PC-9 (cell line): ENCODE measurements at regions not wholly inside any gene's neighbourhood (a gene's known extent, or its start where the extent isn't known, plus 50 kb on each side); places are given as distances from the start of the nearest gene placed in this dataset.
A peak's percentile ranks its signal among the peaks of the same experiment; 100 is the strongest.

Source experiments
- BruUV-seq: library from RNA; stranded (reverse); fragments of 400-500 nt; replicated peaks from 2 replicates; lab custom pipeline; 2021; lab: Mats Ljungman, UMichigan
- CTCF ChIA-PET: fragments of 300-600 bp; sonication (Branson Sonifier 250); formaldehyde crosslinking; loops from one replicate; lab custom pipeline; 2022; ENCODE audit warnings: antibody characterized with exemption; lab: Charles Lee
- POLR2A ChIA-PET: fragments of 300-600 bp; sonication (Branson Sonifier 250); formaldehyde crosslinking; loops from one replicate; lab custom pipeline; 2022; ENCODE audit warnings: antibody characterized with exemption; ENCODE audit not compliant: unreplicated experiment; lab: Charles Lee
- DNase-seq, 2 experiments: peaks; one replicate each; pipeline versions ENCODE4 v3.0.0 to v3.0.0-alpha.2; 2015 to 2022; ENCODE audit warnings: mixed read lengths in 1 of 2
- H2AFZ ChIP-seq: fragments of 200-600 bp; sonication (generic); 2 replicates; pipeline ENCODE4 v1.8.1; 2017; ENCODE audit warnings: antibody characterized with exemption
- H3F3A ChIP-seq: fragments of 200-600 bp; sonication (generic); 2 replicates; pipeline ENCODE4 v1.8.1; 2017; ENCODE audit warnings: antibody characterized with exemption, mild to moderate bottlenecking, low read depth; ENCODE audit not compliant: insufficient read depth
- H3K27ac ChIP-seq: fragments of 200-600 bp; sonication (generic); 2 replicates; pipeline ENCODE4 v1.6.1; 2016; ENCODE audit warnings: mixed run types
- H3K27me3 ChIP-seq: fragments of 200-600 bp; sonication (generic); 2 replicates; pipeline ENCODE4 v1.6.1; 2016; ENCODE audit warnings: low read depth, mixed run types; ENCODE audit not compliant: insufficient read depth
- H3K36me3 ChIP-seq: fragments of 200-600 bp; sonication (generic); 2 replicates; pipeline ENCODE4 v1.6.1; 2016; ENCODE audit warnings: low read depth, mixed run types
- H3K4me1 ChIP-seq: fragments of 200-600 bp; sonication (generic); replicated peaks from 2 replicates; pipeline ENCODE4 v1.6.1; 2016; ENCODE audit warnings: mixed run types; ENCODE audit not compliant: insufficient read depth
- H3K4me2 ChIP-seq: fragments of 200-600 bp; sonication (generic); 2 replicates; pipeline ENCODE4 v1.6.1; 2017; ENCODE audit warnings: mixed run types
- H3K4me3 ChIP-seq: fragments of 200-600 bp; sonication (generic); 2 replicates; pipeline ENCODE4 v1.6.1; 2016; ENCODE audit warnings: mixed run types
- H3K79me2 ChIP-seq: fragments of 200-600 bp; sonication (generic); 2 replicates; pipeline ENCODE4 v1.6.1; 2017; ENCODE audit warnings: low read depth, mixed run types
- H3K9me2 ChIP-seq: fragments of 200-600 bp; sonication (generic); 2 replicates; pipeline ENCODE4 v1.8.1; 2017; ENCODE audit warnings: mild to moderate bottlenecking; ENCODE audit not compliant: insufficient read depth
- H3K9me3 ChIP-seq: fragments of 200-600 bp; sonication (generic); 2 replicates; pipeline ENCODE4 v1.8.1; 2016; ENCODE audit warnings: low read depth; ENCODE audit not compliant: insufficient read depth
- H4K20me1 ChIP-seq: fragments of 200-600 bp; sonication (generic); 2 replicates; pipeline ENCODE4 v1.8.1; 2017; ENCODE audit not compliant: insufficient read depth
- EZH2 ChIP-seq: fragments of 200-600 bp; sonication (generic); IDR thresholded peaks from 2 replicates; pipeline ENCODE4 v1.8.0; 2017; ENCODE audit warnings: antibody characterized with exemption, low read depth
- intact Hi-C: fragments of 100-400 bp; cut with micrococcal nuclease; formaldehyde crosslinking; loops from one replicate; pipeline ENCODE4 v1.10.0; 2022; ENCODE audit not compliant: unreplicated experiment
- TF ChIP-seq, protein P1 (sequence below): fragments of 200-600 bp; sonication (generic); conservative IDR thresholded peaks from 2 replicates; pipeline ENCODE4 v1.6.1; 2017; ENCODE audit warnings: mixed run types, antibody characterized with exemption, mild to moderate bottlenecking, moderate library complexity

- intact Hi-C loops: no loop called here
- Histone ChIP-seq H3F3A (no peaks in the 10 kb centered on the region), H4K20me1 (no peaks in the 10 kb centered on the region), H3K27me3 (no peaks in the 10 kb centered on the region), H3K9me2 (no peaks in the 10 kb centered on the region), H3K36me3 (no peaks in the 10 kb centered on the region), H3K4me2 (no peak overlapping the region), H3K9me3 (no peaks in the 10 kb centered on the region), H3K4me1 (no peaks in the 10 kb centered on the region), H3K27ac (no peak overlapping the region), H3K4me3 (no peak overlapping the region), H3K79me2 (no peaks in the 10 kb centered on the region), H2AFZ (0 out of 2 replicates have a peak overlapping the region, but pooled peaks have one; percentile 16)
- ChIA-PET POLR2A (interaction anchor here (0.6 kb wide), 1 partner anchor 810 kb away, joined by 3 read pairs; no protein-coding TSS in a partner anchor), CTCF (no interaction called here)
- TF ChIP-seq, protein P1, sequence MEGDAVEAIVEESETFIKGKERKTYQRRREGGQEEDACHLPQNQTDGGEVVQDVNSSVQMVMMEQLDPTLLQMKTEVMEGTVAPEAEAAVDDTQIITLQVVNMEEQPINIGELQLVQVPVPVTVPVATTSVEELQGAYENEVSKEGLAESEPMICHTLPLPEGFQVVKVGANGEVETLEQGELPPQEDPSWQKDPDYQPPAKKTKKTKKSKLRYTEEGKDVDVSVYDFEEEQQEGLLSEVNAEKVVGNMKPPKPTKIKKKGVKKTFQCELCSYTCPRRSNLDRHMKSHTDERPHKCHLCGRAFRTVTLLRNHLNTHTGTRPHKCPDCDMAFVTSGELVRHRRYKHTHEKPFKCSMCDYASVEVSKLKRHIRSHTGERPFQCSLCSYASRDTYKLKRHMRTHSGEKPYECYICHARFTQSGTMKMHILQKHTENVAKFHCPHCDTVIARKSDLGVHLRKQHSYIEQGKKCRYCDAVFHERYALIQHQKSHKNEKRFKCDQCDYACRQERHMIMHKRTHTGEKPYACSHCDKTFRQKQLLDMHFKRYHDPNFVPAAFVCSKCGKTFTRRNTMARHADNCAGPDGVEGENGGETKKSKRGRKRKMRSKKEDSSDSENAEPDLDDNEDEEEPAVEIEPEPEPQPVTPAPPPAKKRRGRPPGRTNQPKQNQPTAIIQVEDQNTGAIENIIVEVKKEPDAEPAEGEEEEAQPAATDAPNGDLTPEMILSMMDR: no peak
- BruUV-seq: no TSS peak
- no peak for DNase-seq
Measured at GRCh38 chr3:80559701-80560100, 791.9 kb upstream of the ROBO1 start.

DNA sequence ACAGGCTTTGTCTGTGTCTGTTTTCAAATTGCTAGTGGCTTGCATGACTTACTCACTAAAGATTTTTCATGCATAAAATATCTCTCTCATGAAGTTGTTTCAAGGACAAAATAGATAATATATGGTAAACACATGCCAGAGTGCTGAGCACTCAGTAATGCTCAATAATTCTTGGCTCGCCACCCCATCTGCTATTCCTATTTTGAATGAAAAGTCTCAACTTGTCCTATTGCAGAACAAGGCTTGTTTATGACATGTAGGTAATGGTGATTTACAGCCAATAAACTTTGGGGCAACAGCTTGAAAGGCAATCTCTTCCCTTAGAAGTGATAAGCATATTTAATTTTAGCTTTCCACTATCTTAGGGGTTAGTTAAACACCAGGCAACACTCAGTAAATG lies 789.0 kb upstream of the ROBO1 start:
- intact Hi-C loops: no loop called here
- BruUV-seq: no TSS peak
- H3K4me1 ChIP-seq: no peaks in the 10 kb centered on the region
- no peaks in the 10 kb centered on the region for H3K36me3 ChIP-seq
- no peaks in the 10 kb centered on the region for H3K9me2 ChIP-seq
- no peak overlapping the region for H3K4me3 ChIP-seq
- H3K27ac ChIP-seq: no peak overlapping the region
- TF ChIP-seq, protein P1: no peak
- no peak for TF ChIP-seq EZH2
- ChIA-PET CTCF (no interaction called here), POLR2A (no interaction called here)
- no peak overlapping the region for H2AFZ ChIP-seq
- no peaks in the 10 kb centered on the region for H3K27me3 ChIP-seq
- H3K4me2 ChIP-seq: no peak overlapping the region
- no peak for DNase-seq
- no peaks in the 10 kb centered on the region for H3F3A ChIP-seq
- H3K9me3 ChIP-seq: no peaks in the 10 kb centered on the region
- H4K20me1 ChIP-seq: no peaks in the 10 kb centered on the region
- H3K79me2 ChIP-seq: no peaks in the 10 kb centered on the region

DNA sequence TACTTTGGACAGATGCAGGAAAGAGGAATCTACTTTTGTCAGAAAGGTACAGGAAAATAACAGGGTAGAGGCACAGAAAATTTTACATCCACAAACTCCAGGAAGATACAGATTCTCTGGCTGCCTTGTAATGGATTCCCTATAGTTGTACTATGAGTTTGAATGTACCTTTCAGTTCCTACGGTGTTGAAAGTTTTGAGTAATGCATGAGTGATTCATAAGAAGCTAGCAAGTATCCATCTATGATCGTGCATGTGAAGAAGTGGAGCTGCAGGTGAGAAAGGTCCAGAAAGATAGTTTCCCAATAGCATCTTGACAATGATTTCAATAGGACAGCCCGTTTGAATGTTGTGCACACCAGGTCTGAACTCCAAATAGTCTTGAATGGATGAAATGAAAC lies 786.5 kb upstream of the ROBO1 start:
- H3K9me2 ChIP-seq: peaks cover under 1% of the 10 kb centered on the region; the same call in 1 of the 2 replicates
- H3K4me2 ChIP-seq: no peak overlapping the region
- ChIA-PET CTCF (no interaction called here), POLR2A (no interaction called here)
- no peak overlapping the region for H3K27ac ChIP-seq
- DNase-seq: no peak
- intact Hi-C loops: no loop called here
- H3K36me3 ChIP-seq: no peaks in the 10 kb centered on the region
- no peaks in the 10 kb centered on the region for H3K4me1 ChIP-seq
- no peaks in the 10 kb centered on the region for H3K27me3 ChIP-seq
- no peak overlapping the region for H3K4me3 ChIP-seq
- no peaks in the 10 kb centered on the region for H4K20me1 ChIP-seq
- H3K9me3 ChIP-seq: no peaks in the 10 kb centered on the region
- no peaks in the 10 kb centered on the region for H3F3A ChIP-seq
- no TSS peak for BruUV-seq
- H2AFZ ChIP-seq: no peak overlapping the region
- H3K79me2 ChIP-seq: no peaks in the 10 kb centered on the region
- no peak for TF ChIP-seq EZH2
- TF ChIP-seq, protein P1: no peak
